GM12872 (cell line): ENCODE measurements at regions not wholly inside any gene's neighbourhood (a gene's known extent, or its start where the extent isn't known, plus 50 kb on each side); places are given as distances from the start of the nearest gene placed in this dataset.
A peak's percentile ranks its signal among the peaks of the same experiment; 100 is the strongest.

Source experiments
- TF ChIP-seq, protein P1 (sequence below): IDR thresholded peaks from 3 replicates; pipeline ENCODE4 v1.5.1; 2011; ENCODE audit warnings: low read depth, mild to moderate bottlenecking, low read length, moderate library complexity; ENCODE audit not compliant: insufficient read depth

GRCh38 chr7:52195664-52196063, 839.8 kb upstream of the POM121L12 start:
- TF ChIP-seq, protein P1, sequence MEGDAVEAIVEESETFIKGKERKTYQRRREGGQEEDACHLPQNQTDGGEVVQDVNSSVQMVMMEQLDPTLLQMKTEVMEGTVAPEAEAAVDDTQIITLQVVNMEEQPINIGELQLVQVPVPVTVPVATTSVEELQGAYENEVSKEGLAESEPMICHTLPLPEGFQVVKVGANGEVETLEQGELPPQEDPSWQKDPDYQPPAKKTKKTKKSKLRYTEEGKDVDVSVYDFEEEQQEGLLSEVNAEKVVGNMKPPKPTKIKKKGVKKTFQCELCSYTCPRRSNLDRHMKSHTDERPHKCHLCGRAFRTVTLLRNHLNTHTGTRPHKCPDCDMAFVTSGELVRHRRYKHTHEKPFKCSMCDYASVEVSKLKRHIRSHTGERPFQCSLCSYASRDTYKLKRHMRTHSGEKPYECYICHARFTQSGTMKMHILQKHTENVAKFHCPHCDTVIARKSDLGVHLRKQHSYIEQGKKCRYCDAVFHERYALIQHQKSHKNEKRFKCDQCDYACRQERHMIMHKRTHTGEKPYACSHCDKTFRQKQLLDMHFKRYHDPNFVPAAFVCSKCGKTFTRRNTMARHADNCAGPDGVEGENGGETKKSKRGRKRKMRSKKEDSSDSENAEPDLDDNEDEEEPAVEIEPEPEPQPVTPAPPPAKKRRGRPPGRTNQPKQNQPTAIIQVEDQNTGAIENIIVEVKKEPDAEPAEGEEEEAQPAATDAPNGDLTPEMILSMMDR, result no peak

- TF ChIP-seq, protein P1, result no peak
Measured at GRCh38 chr7:52189153-52189778, 846.2 kb upstream of the POM121L12 start.

GRCh38 chr7:52184006-52184703, 851.3 kb upstream of the POM121L12 start:
- TF ChIP-seq, protein P1, result no peak

DNA sequence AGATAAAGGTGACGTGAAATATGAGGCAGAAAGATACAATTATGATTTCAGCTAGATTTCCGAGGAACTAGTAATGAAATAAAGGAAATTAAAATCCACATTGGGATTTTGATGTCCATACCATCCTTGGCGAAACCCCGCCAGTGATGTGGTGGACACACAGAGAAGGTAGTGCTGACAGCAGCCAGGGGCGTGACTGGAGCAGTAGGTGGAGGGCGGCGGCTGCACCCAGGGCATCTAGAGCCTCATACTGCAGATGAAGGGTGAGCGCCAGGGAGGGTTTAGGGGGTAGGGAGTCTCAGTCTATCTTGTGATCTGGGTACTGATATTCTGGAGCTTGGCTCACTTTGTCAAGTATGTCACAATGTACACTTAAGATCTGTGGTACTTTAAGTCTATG, 855.5 kb upstream of the POM121L12 start:
- TF ChIP-seq, protein P1, result no peak

GRCh38 chr7:52168085-52168484, 851.5 kb upstream of the COBL start:
- TF ChIP-seq, protein P1, result peak; percentile 26; the same call in 1 of the 3 replicates

GRCh38 chr7:52163311-52163710, 846.7 kb upstream of the COBL start:
- TF ChIP-seq, protein P1, result no peak

- TF ChIP-seq, protein P1, result no peak
Measured at GRCh38 chr7:52161483-52161882, 844.9 kb upstream of the COBL start.
